Cardiac fibroblast (primary cell): ENCODE measurements at regions not wholly inside any gene's neighbourhood (a gene's known extent, or its start where the extent isn't known, plus 50 kb on each side); places are given as distances from the start of the nearest gene placed in this dataset.
"Not testable (repeated sequence)": the region's sequence is repeated elsewhere in the genome, so short reads cannot be mapped to it uniquely, and the experiment has no call there.

Source experiments
- DNase-seq, 2 donors: peaks; one replicate each; pipeline versions ENCODE4 v3.0.0 to v3.0.0-alpha.2; 2010; ENCODE audit warnings: low read depth in 2 of 2
- H3K4me3 ChIP-seq, 2 donors: replicated peaks in 1 of 2; 1 replicate in 1 of 2; 2 replicates in 1 of 2; pipeline ENCODE4 v1.5.1; 2011; ENCODE audit warnings: low read depth in 2 of 2, low read length in 2 of 2, mild to moderate bottlenecking in 2 of 2, moderate library complexity in 1 of 2
- TF ChIP-seq, protein P1 (sequence below): IDR thresholded peaks from one replicate; pipeline ENCODE4 v1.5.1; 2011; ENCODE audit warnings: low read depth, mild to moderate bottlenecking, low read length, inconsistent platforms

DNA sequence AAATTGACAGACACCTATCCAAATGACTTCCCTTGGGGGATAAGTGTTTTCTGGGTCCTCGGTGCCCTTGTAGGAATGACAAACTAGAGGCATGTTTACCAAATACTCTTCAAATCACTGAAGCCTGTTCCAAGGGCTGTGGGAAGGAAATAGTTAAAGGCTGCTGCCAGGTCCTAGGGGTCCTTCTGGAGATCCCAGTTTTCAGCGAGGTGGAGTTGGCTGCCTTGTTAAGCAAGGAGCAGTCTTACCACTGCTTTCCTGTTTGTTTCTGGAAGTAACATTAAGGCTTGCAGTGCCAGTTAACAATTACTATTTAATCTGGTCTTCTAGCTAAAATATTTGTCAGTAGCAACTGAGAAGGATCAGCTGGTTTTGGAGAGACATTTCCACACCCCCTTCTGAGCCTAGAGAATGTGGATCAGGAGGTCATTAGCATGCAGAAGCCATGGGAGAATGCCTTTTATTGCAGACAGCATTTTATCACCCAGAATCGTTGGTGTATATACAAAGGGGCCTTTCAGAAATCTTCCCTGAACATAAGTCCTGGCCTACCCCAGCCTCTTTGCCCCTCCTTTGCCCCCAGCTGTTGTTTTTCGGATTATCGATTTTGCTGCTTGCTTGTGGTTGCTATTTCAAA, 238.8 kb downstream of the DMAC1 start:
- no peak for DNase-seq
- no peak overlapping the region for H3K4me3 ChIP-seq
- TF ChIP-seq, protein P1, sequence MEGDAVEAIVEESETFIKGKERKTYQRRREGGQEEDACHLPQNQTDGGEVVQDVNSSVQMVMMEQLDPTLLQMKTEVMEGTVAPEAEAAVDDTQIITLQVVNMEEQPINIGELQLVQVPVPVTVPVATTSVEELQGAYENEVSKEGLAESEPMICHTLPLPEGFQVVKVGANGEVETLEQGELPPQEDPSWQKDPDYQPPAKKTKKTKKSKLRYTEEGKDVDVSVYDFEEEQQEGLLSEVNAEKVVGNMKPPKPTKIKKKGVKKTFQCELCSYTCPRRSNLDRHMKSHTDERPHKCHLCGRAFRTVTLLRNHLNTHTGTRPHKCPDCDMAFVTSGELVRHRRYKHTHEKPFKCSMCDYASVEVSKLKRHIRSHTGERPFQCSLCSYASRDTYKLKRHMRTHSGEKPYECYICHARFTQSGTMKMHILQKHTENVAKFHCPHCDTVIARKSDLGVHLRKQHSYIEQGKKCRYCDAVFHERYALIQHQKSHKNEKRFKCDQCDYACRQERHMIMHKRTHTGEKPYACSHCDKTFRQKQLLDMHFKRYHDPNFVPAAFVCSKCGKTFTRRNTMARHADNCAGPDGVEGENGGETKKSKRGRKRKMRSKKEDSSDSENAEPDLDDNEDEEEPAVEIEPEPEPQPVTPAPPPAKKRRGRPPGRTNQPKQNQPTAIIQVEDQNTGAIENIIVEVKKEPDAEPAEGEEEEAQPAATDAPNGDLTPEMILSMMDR: no peak

DNA sequence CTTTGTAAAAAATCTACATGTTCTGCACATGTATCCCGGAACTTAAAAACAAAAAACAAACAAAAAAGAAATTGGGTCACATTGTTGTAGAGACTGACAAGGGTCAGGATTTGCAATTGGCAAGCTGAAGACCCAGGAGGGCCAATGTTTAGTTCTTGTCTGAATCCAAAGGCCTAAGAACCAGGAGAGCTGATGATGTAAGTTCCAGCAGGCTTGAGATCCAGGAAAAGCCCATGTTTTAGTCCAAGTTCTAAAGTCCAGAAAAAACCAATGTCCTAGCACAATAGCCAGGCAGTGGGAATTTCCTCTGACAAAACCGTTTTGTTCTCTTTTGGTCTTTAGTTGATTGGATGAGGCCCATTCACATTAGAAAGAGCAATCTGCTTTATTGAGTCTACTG, 244.9 kb downstream of the DMAC1 start:
- TF ChIP-seq, protein P1: no peak
- no peak overlapping the region for H3K4me3 ChIP-seq
- no peak for DNase-seq

DNA sequence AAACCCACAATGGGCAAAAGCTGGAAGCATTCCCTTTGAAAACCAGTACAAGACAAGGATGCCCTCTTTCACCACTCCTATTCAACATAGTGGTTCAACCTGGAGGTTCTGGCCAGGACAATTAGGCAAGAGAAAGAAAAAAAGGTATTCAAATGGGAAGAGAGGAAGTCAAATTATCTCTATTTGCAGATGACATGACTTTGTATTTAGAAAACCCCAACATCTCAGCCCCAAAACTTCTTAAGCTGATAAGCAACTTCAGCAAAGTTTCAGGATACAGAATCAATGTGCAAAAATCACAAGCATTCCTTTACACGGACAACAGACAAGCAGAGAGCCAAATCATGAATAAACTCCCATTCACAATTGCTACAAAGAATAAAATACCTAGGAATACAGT, 246.9 kb downstream of the DMAC1 start:
- not testable (repeated sequence) for H3K4me3 ChIP-seq, DNase-seq

DNA sequence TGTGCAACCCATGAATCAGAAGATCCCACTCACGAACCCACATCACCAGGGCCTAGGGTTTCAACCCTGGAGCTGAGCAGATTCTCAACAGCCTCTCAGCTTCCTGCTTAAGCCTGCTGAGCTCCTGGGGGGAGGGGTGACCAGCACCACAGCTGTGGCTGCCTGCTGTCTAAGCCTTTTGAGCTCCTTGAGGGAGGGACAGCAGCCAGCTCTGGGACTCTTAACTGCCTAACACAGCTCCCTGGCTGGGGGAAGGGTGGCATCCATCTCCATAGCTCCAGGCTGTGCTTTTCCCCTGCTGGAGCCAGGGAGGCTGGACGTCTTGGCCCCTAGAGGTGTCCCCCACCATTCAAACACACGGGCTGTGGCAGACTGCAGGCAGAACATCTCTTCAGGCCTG, 250.3 kb downstream of the DMAC1 start:
- no peak overlapping the region for H3K4me3 ChIP-seq
- no peak for DNase-seq
- TF ChIP-seq, protein P1: no peak

DNA sequence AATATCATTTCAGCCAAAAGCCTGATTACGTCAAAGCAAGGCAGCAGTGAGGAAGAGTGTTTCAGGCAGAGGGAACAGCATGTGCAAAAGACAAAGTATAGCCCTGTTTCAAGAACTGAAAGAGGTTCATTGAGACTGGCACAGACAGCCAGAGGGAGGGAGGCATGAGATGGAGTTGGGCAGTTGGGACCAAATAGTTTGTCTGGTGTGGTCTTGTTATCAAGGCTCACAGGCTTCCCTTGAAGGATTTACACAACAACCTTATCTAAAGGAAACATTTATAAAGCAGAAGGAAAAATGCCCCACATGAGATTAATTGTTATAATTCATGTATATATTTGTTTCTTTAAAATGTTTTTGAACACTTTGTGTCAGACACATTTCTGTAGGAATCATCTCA, 253.3 kb downstream of the DMAC1 start:
- TF ChIP-seq, protein P1: no peak
- DNase-seq: no peak
- H3K4me3 ChIP-seq: no peak overlapping the region

DNA sequence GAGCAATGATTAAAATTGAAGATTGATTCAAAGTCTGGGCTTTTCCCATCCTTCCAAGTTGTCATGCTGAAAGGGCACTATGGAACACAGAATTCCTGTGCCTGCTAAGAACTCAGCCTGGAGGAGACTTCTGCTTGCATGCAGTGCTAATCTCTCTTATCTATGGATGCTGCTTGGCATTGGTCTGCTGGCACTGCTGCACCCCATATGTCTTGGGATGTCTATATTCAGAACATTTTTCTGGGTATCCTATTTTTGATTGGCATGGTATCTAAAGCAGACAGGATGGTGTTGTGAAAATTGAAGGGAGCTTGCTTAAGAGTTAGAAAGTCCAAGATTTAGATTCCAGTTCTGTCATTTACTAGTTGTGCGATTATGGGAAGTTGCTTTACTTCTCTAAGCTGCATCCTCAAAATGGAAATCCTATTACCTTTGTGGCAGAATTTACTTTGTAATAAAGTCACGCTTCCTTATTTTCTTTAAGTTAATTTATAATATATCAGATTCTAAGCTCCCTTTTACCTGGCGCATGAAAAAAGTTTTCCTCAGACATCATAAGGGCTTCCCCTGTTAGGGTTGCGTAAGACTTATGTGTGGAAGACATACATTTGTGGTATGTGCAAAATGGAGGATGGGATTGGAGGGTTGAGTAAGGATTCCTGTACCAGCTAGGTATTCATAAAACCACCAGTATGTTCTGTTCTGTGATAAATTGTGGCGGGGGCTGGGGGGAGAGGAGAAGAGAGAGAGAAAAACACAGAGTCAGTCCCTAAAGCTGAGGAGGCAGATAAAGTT, 254.0 kb downstream of the DMAC1 start:
- DNase-seq: no peak
- H3K4me3 ChIP-seq: no peak overlapping the region
- TF ChIP-seq, protein P1: no peak

DNA sequence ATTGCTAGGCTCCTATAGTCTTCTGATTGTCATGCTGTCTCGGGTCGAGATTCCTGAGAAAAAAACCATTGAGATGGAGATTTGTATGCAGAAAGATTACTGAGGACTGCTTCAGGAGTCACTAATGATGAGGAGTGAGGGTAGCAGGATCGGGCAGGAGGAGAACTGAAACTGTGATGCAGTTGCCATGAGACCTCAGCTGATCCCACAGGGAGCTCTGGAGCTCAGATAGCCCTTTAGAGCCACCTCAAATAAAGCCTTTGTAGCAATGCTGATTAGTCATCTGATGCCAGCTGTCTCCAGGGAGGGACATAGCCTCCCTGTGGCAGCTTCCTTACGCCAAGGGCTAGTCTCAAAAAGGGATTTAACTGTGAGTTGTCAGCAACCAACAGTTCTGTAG, 256.9 kb downstream of the DMAC1 start:
- TF ChIP-seq, protein P1: no peak
- no peak for DNase-seq
- no peak overlapping the region for H3K4me3 ChIP-seq
